CD14-positive monocyte (primary cell): ENCODE measurements at regions not wholly inside any gene's neighbourhood (a gene's known extent, or its start where the extent isn't known, plus 50 kb on each side); places are given as distances from the start of the nearest gene placed in this dataset.
"Not testable (repeated sequence)": the region's sequence is repeated elsewhere in the genome, so short reads cannot be mapped to it uniquely, and the experiment has no call there.

Experiments used
- DNase-seq, 3 donors: peaks; one replicate each; pipeline ENCODE4 v3.0.0-alpha.2; 2011 to 2022
- H2AFZ ChIP-seq: 2 replicates; pipeline ENCODE4 v1.6.0; 2012; ENCODE audit warnings: mild to moderate bottlenecking, low read depth, low read length, inconsistent platforms; ENCODE audit not compliant: insufficient read depth, poor library complexity, severe bottlenecking
- H3K27ac ChIP-seq, 2 donors: 1 replicate in 1 of 2; 2 replicates in 1 of 2; pipeline ENCODE4 v1.5.1; 2012 to 2013; ENCODE audit warnings: low read length in 2 of 2, control low read depth in 1 of 2, inconsistent platforms in 1 of 2, low read depth in 1 of 2, mild to moderate bottlenecking in 1 of 2
- H3K27me3 ChIP-seq, 2 donors: one replicate each; pipeline versions ENCODE4 v1.6.0 to v1.6.1; 2011 to 2013; ENCODE audit warnings: low read length in 2 of 2; ENCODE audit not compliant: control insufficient read depth in 2 of 2, insufficient read depth in 2 of 2
- H3K36me3 ChIP-seq, 2 donors: replicated peaks in 1 of 2; 1 replicate in 1 of 2; 2 replicates in 1 of 2; pipeline versions ENCODE4 v1.5.1 to v1.6.1; 2012 to 2013; ENCODE audit warnings: low read length in 2 of 2, control low read depth in 1 of 2, inconsistent platforms in 1 of 2, mild to moderate bottlenecking in 1 of 2; ENCODE audit not compliant: insufficient read depth in 2 of 2, control insufficient read depth in 1 of 2
- H3K4me1 ChIP-seq, 2 donors: 1 replicate in 1 of 2; 2 replicates in 1 of 2; pipeline versions ENCODE4 v1.5.1 to v1.6.1; 2012 to 2013; ENCODE audit warnings: low read length in 2 of 2, control low read depth in 1 of 2, inconsistent platforms in 1 of 2, mild to moderate bottlenecking in 1 of 2, moderate library complexity in 1 of 2; ENCODE audit not compliant: insufficient read depth in 2 of 2, control insufficient read depth in 1 of 2
- H3K4me2 ChIP-seq: replicated peaks from 2 replicates; pipeline ENCODE3; 2012; ENCODE audit warnings: low read length, moderate library complexity, mild to moderate bottlenecking; ENCODE audit not compliant: poor library complexity, severe bottlenecking; ENCODE audit errors: extremely low read depth
- H3K4me3 ChIP-seq, 3 experiments: fragments of 200-600 bp in 1 of 3; sonication (generic) in 1 of 3; replicated peaks in 1 of 3; 1 replicate in 2 of 3; 2 replicates in 1 of 3; pipeline ENCODE4 v1.5.1; 2011 to 2013; ENCODE audit warnings: low read length in 3 of 3, mild to moderate bottlenecking in 3 of 3, control low read depth in 2 of 3, low read depth in 2 of 3, inconsistent platforms in 1 of 3, moderate library complexity in 1 of 3
- H3K79me2 ChIP-seq: 2 replicates; pipeline ENCODE4 v1.6.0; 2012; ENCODE audit warnings: mild to moderate bottlenecking, control low read depth, inconsistent platforms, low read length, moderate library complexity; ENCODE audit not compliant: insufficient read depth
- H3K9ac ChIP-seq: 2 replicates; pipeline ENCODE4 v1.6.0; 2017; ENCODE audit warnings: low read length, mild to moderate bottlenecking; ENCODE audit not compliant: insufficient read depth, poor library complexity, severe bottlenecking
- H3K9me3 ChIP-seq, 2 donors: replicated peaks in 1 of 2; 1 replicate in 1 of 2; 2 replicates in 1 of 2; pipeline versions ENCODE4 v1.5.1 to v1.6.1; 2012 to 2013; ENCODE audit warnings: low read length in 2 of 2, control low read depth in 1 of 2; ENCODE audit not compliant: control insufficient read depth in 1 of 2, insufficient read depth in 1 of 2
- H4K20me1 ChIP-seq: 2 replicates; pipeline ENCODE4 v1.6.0; 2012; ENCODE audit warnings: mild to moderate bottlenecking, low read length, control low read depth, moderate library complexity; ENCODE audit not compliant: insufficient read depth
- H3K27ac Mint-ChIP-seq, 7 donors: one replicate each; pipeline ENCODE4 v1.8.0; 2020; ENCODE audit warnings: mild to moderate bottlenecking in 7 of 7, mixed read lengths in 7 of 7, moderate library complexity in 6 of 7, inconsistent platforms in 2 of 7
- H3K27me3 Mint-ChIP-seq, 3 donors: one replicate each; pipeline ENCODE4 v1.8.0; 2021 to 2022; ENCODE audit warnings: low read depth in 3 of 3, mild to moderate bottlenecking in 3 of 3, mixed read lengths in 3 of 3, moderate library complexity in 3 of 3, inconsistent platforms in 1 of 3
- H3K36me3 Mint-ChIP-seq, 2 donors: one replicate each; pipeline ENCODE4 v1.8.0; 2020; ENCODE audit warnings: mixed read lengths in 2 of 2, inconsistent platforms in 1 of 2, mild to moderate bottlenecking in 1 of 2
- H3K4me1 Mint-ChIP-seq: one replicate; pipeline ENCODE4 v1.8.0; 2020; ENCODE audit warnings: mild to moderate bottlenecking, mixed read lengths
- H3K4me3 Mint-ChIP-seq, 2 donors: one replicate each; pipeline ENCODE4 v1.8.0; 2020; ENCODE audit warnings: mild to moderate bottlenecking in 2 of 2, mixed read lengths in 2 of 2, moderate library complexity in 1 of 2
- H3K9me3 Mint-ChIP-seq, 7 donors: one replicate each; pipeline ENCODE4 v1.8.0; 2020 to 2022; ENCODE audit warnings: mixed read lengths in 7 of 7, mild to moderate bottlenecking in 6 of 7, moderate library complexity in 6 of 7, inconsistent platforms in 2 of 7
- CTCF ChIP-seq: fragments of 200-600 bp; IDR thresholded peaks from one replicate; pipeline ENCODE4 v1.8.0; 2022; ENCODE audit warnings: antibody characterized with exemption, mild to moderate bottlenecking
- WGBS: methylation state at CpG from one replicate; pipeline ENCODE4 v1.1.5; 2013; ENCODE audit warnings: missing lambda C conversion rate; ENCODE audit not compliant: insufficient coverage; 5-methylcytosine and 5-hydroxymethylcytosine counted together
- intact Hi-C, 2 donors: fragments of 100-400 bp; cut with micrococcal nuclease; formaldehyde crosslinking; loops; one replicate each; pipeline versions ENCODE4 v1.15.0 to v1.15.1; 2023

GRCh38 chr17:27209316-27209715 lies 84.6 kb upstream of the WSB1 start:
- Histone ChIP-seq H3K4me1 (peaks cover 16 to 19% of the 10 kb centered on the region in 2 donors), H3K79me2 (no peaks in the 10 kb centered on the region), H2AFZ (no peak overlapping the region), H3K27ac (no peak overlapping the region), H3K4me2 (no peak overlapping the region), H3K27me3 (no peaks in the 10 kb centered on the region), H3K4me3 (no peak overlapping the region), H3K36me3 (no peaks in the 10 kb centered on the region), H4K20me1 (no peaks in the 10 kb centered on the region), H3K9ac (no peak overlapping the region), H3K9me3 (peaks cover 6% of the 10 kb centered on the region in 2 donors)
- peaks cover 19% of the 10 kb centered on the region for H3K4me1 Mint-ChIP-seq
- no peak overlapping the region for H3K4me3 Mint-ChIP-seq
- peaks cover 4 to 14% (median 9%) of the 10 kb centered on the region in 7 donors for H3K9me3 Mint-ChIP-seq
- TF ChIP-seq CTCF, result no peak
- DNase-seq, result no peak
- H3K27ac Mint-ChIP-seq, result no peak overlapping the region
- intact Hi-C loops, result no loop called here
- WGBS, result 93% methylated on average over 3 of the region's 8 CpGs
- peaks cover 0 to 2% (median 0%) of the 10 kb centered on the region in 3 donors for H3K27me3 Mint-ChIP-seq
- peaks cover 0 to 2% of the 10 kb centered on the region in 2 donors for H3K36me3 Mint-ChIP-seq

- WGBS, result no CpG with 5 or more reads among the region's 5 CpGs
- H3K79me2 ChIP-seq, H3K9ac ChIP-seq, H3K27ac Mint-ChIP-seq, intact Hi-C loops, H3K4me2 ChIP-seq, H3K27me3 ChIP-seq, H3K27ac ChIP-seq, H3K36me3 ChIP-seq, H3K4me3 Mint-ChIP-seq, H3K36me3 Mint-ChIP-seq, H4K20me1 ChIP-seq, H3K4me3 ChIP-seq, H3K27me3 Mint-ChIP-seq, H2AFZ ChIP-seq, DNase-seq: not testable (repeated sequence)
- Histone ChIP-seq H3K9me3 (peaks cover 12 to 15% of the 10 kb centered on the region in 2 donors), H3K4me1 (peaks cover 16 to 19% of the 10 kb centered on the region in 2 donors)
- Mint-ChIP-seq H3K9me3 (peaks cover 11 to 23% (median 16%) of the 10 kb centered on the region in 7 donors), H3K4me1 (peaks cover 20% of the 10 kb centered on the region)
Observed at GRCh38 chr17:27210809-27211208, 83.1 kb upstream of the WSB1 start.
